ENCODE measurements at regions not wholly inside any gene's neighbourhood (a gene's known extent, or its start where the extent isn't known, plus 50 kb on each side); places are given as distances from the start of the nearest gene placed in this dataset.

GRCh38 chr16:73482310-73482709, 434.4 kb upstream of the ZFHX3 start:
- no peak overlapping the region for H3K27ac ChIP-seq
- TF ChIP-seq ZFX (IDR thresholded peaks at IDR 0.05) (no peak), CTCF (conservative IDR thresholded peaks at IDR 0.05) (no peak)

- no peak overlapping the region for H3K27ac ChIP-seq
- TF ChIP-seq CTCF (conservative IDR thresholded peaks at IDR 0.05) (no peak), ZFX (IDR thresholded peaks at IDR 0.05) (no peak)
Observed at GRCh38 chr16:73480381-73480780, 432.5 kb upstream of the ZFHX3 start.

- H3K27ac ChIP-seq = no peak overlapping the region
- TF ChIP-seq CTCF (conservative IDR thresholded peaks at IDR 0.05) (no peak), ZFX (IDR thresholded peaks at IDR 0.05) (no peak)
Observed at GRCh38 chr16:73473713-73474112, 425.8 kb upstream of the ZFHX3 start.

GRCh38 chr16:73464834-73465233, 416.9 kb upstream of the ZFHX3 start:
- no peak overlapping the region for H3K27ac ChIP-seq
- TF ChIP-seq ZFX (IDR thresholded peaks at IDR 0.05) (no peak), CTCF (conservative IDR thresholded peaks at IDR 0.05) (no peak)

GRCh38 chr16:73459586-73459985, 411.7 kb upstream of the ZFHX3 start:
- TF ChIP-seq ZFX (IDR thresholded peaks at IDR 0.05) (no peak), CTCF (conservative IDR thresholded peaks at IDR 0.05) (no peak)
- no peak overlapping the region for H3K27ac ChIP-seq

GRCh38 chr16:73457851-73458250, 409.9 kb upstream of the ZFHX3 start:
- no peak for TF ChIP-seq CTCF (conservative IDR thresholded peaks at IDR 0.05)
- TF ChIP-seq ZFX (IDR thresholded peaks at IDR 0.05) = no peak
- no peak overlapping the region for H3K27ac ChIP-seq

GRCh38 chr16:73448970-73449369, 401.0 kb upstream of the ZFHX3 start:
- TF ChIP-seq ZFX (IDR thresholded peaks at IDR 0.05) = no peak
- TF ChIP-seq CTCF (conservative IDR thresholded peaks at IDR 0.05) = no peak

More at GRCh38 chr16:73448970-73449369, 401.0 kb upstream of the ZFHX3 start:
- H3K27ac ChIP-seq = no peak overlapping the region

All from C4-2B (cell line).